ENCODE measurements at regions not wholly inside any gene's neighbourhood (a gene's known extent, or its start where the extent isn't known, plus 50 kb on each side); places are given as distances from the start of the nearest gene placed in this dataset.

DNA sequence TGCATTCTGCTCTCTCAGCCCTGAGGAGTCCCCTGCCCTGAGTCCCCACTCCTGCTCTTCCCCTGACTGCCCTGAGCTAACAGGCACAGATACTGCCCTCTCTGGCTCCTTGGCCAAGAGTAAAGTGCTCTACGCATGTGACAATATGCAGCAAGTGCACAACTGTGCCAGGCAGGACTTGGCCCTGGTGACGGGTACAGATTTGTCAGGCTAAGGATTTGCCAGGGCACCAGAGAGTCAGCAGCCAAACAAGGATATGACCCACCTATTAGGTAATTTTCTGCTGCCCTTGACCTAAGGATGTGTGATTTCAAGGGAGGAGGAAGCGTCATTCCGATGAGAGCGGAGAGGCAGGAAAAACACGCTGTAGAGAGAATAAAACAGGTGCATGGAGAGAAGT is 339.0 kb downstream of the PTPRU start:
- Histone ChIP-seq H3K4me2 (ENCODE audit: low read depth, low read length) (no peak overlapping the region), H3K9me3 (ENCODE audit: low read length) (no peaks in the 10 kb centered on the region), H3K79me2 (ENCODE audit: insufficient read depth, low read length) (no peaks in the 10 kb centered on the region), H3K36me3 (replicated peaks in 1 of 2; ENCODE audit: control insufficient read depth in 1 of 2, insufficient read depth in 2 of 2, low read length in 2 of 2) (no peaks in the 10 kb centered on the region), H3K27me3 (ENCODE audit: control insufficient read depth in 1 of 2, insufficient read depth in 2 of 2, low read length in 2 of 2) (peaks cover 0 to 4% of the 10 kb centered on the region in 2 experiments; a peak in 1 of 5 replicates), H3K4me1 (ENCODE audit: insufficient read depth, low read length) (no peaks in the 10 kb centered on the region), H3K9ac (ENCODE audit: insufficient read depth, low read depth, low read length) (no peak overlapping the region), H3K4me3 (replicated peaks in 1 of 3; ENCODE audit: insufficient read depth in 1 of 3, low read depth in 2 of 3, low read length in 3 of 3) (no peak overlapping the region), H4K20me1 (ENCODE audit: insufficient read depth, low read length) (no peaks in the 10 kb centered on the region), H2AFZ (ENCODE audit: low read length) (no peak overlapping the region), H3K27ac (ENCODE audit: extremely low read length, insufficient read depth, low read length) (no peak overlapping the region)
- ChIA-PET CTCF (ENCODE audit: low intra/inter-chr PET ratio, low total read pairs) (no interaction called here), POLR2A (no interaction called here)
- intact Hi-C loops (cut with micrococcal nuclease; ENCODE audit: unreplicated experiment) = no loop called here
- no peak for ATAC-seq
- no peak for DNase-seq (ENCODE audit: low spot score)
- in situ Hi-C loops (cut with HindIII; ENCODE audit: extremely low pct_ligation_motif_present, low pct_unique_long_range_greater_than_20kb) = no loop called here
- no peak for FAIRE-seq
- BruUV-seq (replicated peaks) = no TSS peak
- WGBS (ENCODE audit: low lambda C conversion rate) = 28% methylated on average over 6 of the region's 6 CpGs
- TF ChIP-seq ZNF12 (CRISPR knock-in tag; IDR thresholded peaks at IDR 0.05) (no peak), SSRP1 (CRISPR knock-in tag; IDR thresholded peaks at IDR 0.05) (no peak), ZNF10 (CRISPR knock-in tag; IDR thresholded peaks at IDR 0.05; ENCODE audit: borderline replicate concordance, low read depth) (no peak), ZSCAN20 (CRISPR knock-in tag; IDR thresholded peaks at IDR 0.05; ENCODE audit: borderline replicate concordance) (no peak), KLF11 (CRISPR knock-in tag; IDR thresholded peaks at IDR 0.05) (no peak), IRX3 (CRISPR knock-in tag; IDR thresholded peaks at IDR 0.05; ENCODE audit: borderline replicate concordance, low read depth) (no peak), ZNF598 (CRISPR knock-in tag; IDR thresholded peaks at IDR 0.05; ENCODE audit: borderline replicate concordance) (no peak), REPIN1 (CRISPR knock-in tag; IDR thresholded peaks at IDR 0.05; ENCODE audit: borderline replicate concordance, low read depth) (no peak), ZNF160 (CRISPR knock-in tag; IDR thresholded peaks at IDR 0.05) (no peak)
- TF ChIP-seq, protein P1, sequence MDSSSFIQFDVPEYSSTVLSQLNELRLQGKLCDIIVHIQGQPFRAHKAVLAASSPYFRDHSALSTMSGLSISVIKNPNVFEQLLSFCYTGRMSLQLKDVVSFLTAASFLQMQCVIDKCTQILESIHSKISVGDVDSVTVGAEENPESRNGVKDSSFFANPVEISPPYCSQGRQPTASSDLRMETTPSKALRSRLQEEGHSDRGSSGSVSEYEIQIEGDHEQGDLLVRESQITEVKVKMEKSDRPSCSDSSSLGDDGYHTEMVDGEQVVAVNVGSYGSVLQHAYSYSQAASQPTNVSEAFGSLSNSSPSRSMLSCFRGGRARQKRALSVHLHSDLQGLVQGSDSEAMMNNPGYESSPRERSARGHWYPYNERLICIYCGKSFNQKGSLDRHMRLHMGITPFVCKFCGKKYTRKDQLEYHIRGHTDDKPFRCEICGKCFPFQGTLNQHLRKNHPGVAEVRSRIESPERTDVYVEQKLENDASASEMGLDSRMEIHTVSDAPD (CRISPR knock-in tag; IDR thresholded peaks at IDR 0.05) = no peak
